Kidney (tissue), 13 donors: ENCODE measurements at regions not wholly inside any gene's neighbourhood (a gene's known extent, or its start where the extent isn't known, plus 50 kb on each side); places are given as distances from the start of the nearest gene placed in this dataset.

Experiments
- DNase-seq, 5 donors: peaks; one replicate each; pipeline ENCODE4 v3.0.0-alpha.2; 2013 to 2020
- FAIRE-seq: peaks from 2 replicates; lab custom pipeline; 2012; peaks lifted over from hg19 to GRCh38; lab: Jason Lieb, UNC
- H3K27ac ChIP-seq, 2 donors: one replicate each; pipeline ENCODE4 v1.7.0; 2013; ENCODE audit warnings: low read depth in 2 of 2, low read length in 2 of 2, inconsistent platforms in 1 of 2
- H3K27me3 ChIP-seq: one replicate; pipeline ENCODE4 v1.7.1; 2013; ENCODE audit warnings: low read length, inconsistent platforms; ENCODE audit not compliant: control insufficient read depth, insufficient read depth
- H3K36me3 ChIP-seq, 3 donors: one replicate each; pipeline versions ENCODE4 v1.7.0 to v1.7.1; 2013; ENCODE audit warnings: low read length in 3 of 3, control low read depth in 1 of 3, inconsistent platforms in 1 of 3; ENCODE audit not compliant: insufficient read depth in 3 of 3, control insufficient read depth in 2 of 3
- H3K4me1 ChIP-seq, 3 donors: one replicate each; pipeline versions ENCODE4 v1.7.0 to v1.7.1; 2013; ENCODE audit warnings: low read length in 3 of 3, inconsistent platforms in 1 of 3, low read depth in 1 of 3; ENCODE audit not compliant: control insufficient read depth in 2 of 3, insufficient read depth in 2 of 3
- H3K4me3 ChIP-seq, 3 donors: one replicate each; pipeline versions ENCODE4 v1.7.0 to v1.8.1; 2013; ENCODE audit warnings: low read length in 3 of 3, control low read depth in 1 of 3, inconsistent platforms in 1 of 3
- H3K9ac ChIP-seq, 3 donors: one replicate each; pipeline versions ENCODE4 v1.7.0 to v1.7.1; 2013; ENCODE audit warnings: low read length in 3 of 3, control low read depth in 1 of 3, inconsistent platforms in 1 of 3
- H3K9me3 ChIP-seq, 3 donors: one replicate each; pipeline versions ENCODE4 v1.7.0 to v1.7.1; 2013; ENCODE audit warnings: low read length in 3 of 3, control low read depth in 1 of 3, inconsistent platforms in 1 of 3; ENCODE audit not compliant: control insufficient read depth in 2 of 3, insufficient read depth in 1 of 3
- intact Hi-C: fragments of 100-400 bp; cut with DNase I; formaldehyde crosslinking; loops from one replicate; pipeline ENCODE4 v1.11.1; 2022
- TF ChIP-seq, protein P1 (sequence below): IDR thresholded peaks from 3 replicates; pipeline ENCODE4 v1.5.1; 2012; ENCODE audit warnings: mild to moderate bottlenecking, moderate library complexity, borderline replicate concordance; ENCODE audit not compliant: insufficient read depth; ENCODE audit errors: extremely low read depth
- donor health status: control.
- donor health status: control.
- donor health status: control.
- donor health status: control.
- donor health status: control.
- donor health status: DM: yes; HTN: yes; CAD: no.
- donor health status: Normal renal cell carcinoma (clear cell type).

GRCh38 chr2:150192701-150193100, 294.8 kb downstream of the RND3 start:
- Histone ChIP-seq H3K4me1 (no peaks in the 10 kb centered on the region), H3K9ac (no peak overlapping the region), H3K9me3 (no peaks in the 10 kb centered on the region), H3K36me3 (no peaks in the 10 kb centered on the region), H3K27me3 (no peaks in the 10 kb centered on the region), H3K4me3 (no peak overlapping the region), H3K27ac (no peak overlapping the region)
- no peak for FAIRE-seq
- TF ChIP-seq, protein P1, sequence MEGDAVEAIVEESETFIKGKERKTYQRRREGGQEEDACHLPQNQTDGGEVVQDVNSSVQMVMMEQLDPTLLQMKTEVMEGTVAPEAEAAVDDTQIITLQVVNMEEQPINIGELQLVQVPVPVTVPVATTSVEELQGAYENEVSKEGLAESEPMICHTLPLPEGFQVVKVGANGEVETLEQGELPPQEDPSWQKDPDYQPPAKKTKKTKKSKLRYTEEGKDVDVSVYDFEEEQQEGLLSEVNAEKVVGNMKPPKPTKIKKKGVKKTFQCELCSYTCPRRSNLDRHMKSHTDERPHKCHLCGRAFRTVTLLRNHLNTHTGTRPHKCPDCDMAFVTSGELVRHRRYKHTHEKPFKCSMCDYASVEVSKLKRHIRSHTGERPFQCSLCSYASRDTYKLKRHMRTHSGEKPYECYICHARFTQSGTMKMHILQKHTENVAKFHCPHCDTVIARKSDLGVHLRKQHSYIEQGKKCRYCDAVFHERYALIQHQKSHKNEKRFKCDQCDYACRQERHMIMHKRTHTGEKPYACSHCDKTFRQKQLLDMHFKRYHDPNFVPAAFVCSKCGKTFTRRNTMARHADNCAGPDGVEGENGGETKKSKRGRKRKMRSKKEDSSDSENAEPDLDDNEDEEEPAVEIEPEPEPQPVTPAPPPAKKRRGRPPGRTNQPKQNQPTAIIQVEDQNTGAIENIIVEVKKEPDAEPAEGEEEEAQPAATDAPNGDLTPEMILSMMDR = no peak
- intact Hi-C loops = no loop called here
- no peak for DNase-seq

- TF ChIP-seq, protein P1 = no peak
- intact Hi-C loops = no loop called here
- Histone ChIP-seq H3K9me3 (no peaks in the 10 kb centered on the region), H3K27ac (no peak overlapping the region), H3K4me1 (no peaks in the 10 kb centered on the region), H3K9ac (no peak overlapping the region), H3K36me3 (no peaks in the 10 kb centered on the region), H3K4me3 (no peak overlapping the region), H3K27me3 (no peaks in the 10 kb centered on the region)
- FAIRE-seq (no peak), DNase-seq (no peak)
These were observed 296.1 kb downstream of the RND3 start for GRCh38 chr2:150191349-150191748.

- FAIRE-seq (no peak), DNase-seq (no peak)
- Histone ChIP-seq H3K4me3 (no peak overlapping the region), H3K9me3 (no peaks in the 10 kb centered on the region), H3K27ac (no peak overlapping the region), H3K9ac (no peak overlapping the region), H3K27me3 (no peaks in the 10 kb centered on the region), H3K36me3 (no peaks in the 10 kb centered on the region), H3K4me1 (no peaks in the 10 kb centered on the region)
- intact Hi-C loops = no loop called here
- TF ChIP-seq, protein P1 = no peak
These were observed 296.9 kb downstream of the RND3 start for GRCh38 chr2:150190546-150190945.

DNA sequence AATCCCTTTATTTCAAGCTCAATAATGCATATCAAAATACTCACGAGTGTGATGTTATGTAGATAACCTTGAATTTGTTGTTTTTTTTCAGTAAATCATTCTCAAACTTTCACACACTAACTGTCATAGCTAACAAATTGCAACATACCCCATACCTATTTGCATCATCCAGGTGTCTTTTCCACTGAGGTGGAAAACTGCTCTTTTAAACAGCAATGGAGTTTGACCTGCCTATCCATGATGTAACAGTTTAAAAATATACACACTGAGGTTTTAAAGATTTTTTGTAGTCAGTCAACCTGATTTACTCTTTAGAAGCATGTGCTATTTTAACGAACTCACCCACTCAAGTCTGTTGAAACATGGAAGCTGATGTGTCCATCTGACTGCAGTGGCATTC, 298.7 kb downstream of the RND3 start:
- H3K9ac ChIP-seq = no peak overlapping the region
- H3K27me3 ChIP-seq = no peaks in the 10 kb centered on the region
- DNase-seq (no peak), FAIRE-seq (no peak)
- intact Hi-C loops = no loop called here
- H3K36me3 ChIP-seq = no peaks in the 10 kb centered on the region
- H3K27ac ChIP-seq = no peak overlapping the region
- H3K9me3 ChIP-seq = no peaks in the 10 kb centered on the region
- TF ChIP-seq, protein P1 = no peak
- H3K4me1 ChIP-seq = no peaks in the 10 kb centered on the region
- H3K4me3 ChIP-seq = no peak overlapping the region
